ENCODE measurements at regions not wholly inside any gene's neighbourhood (a gene's known extent, or its start where the extent isn't known, plus 50 kb on each side); places are given as distances from the start of the nearest gene placed in this dataset.

- POLR2A ChIA-PET = no interaction called here
- CTCF ChIA-PET = no interaction called here
- Mint-ChIP-seq H3K36me3 (ENCODE audit: low read depth) (no peaks in the 10 kb centered on the region), H3K4me1 (no peaks in the 10 kb centered on the region), H3K9me3 (peaks cover 3% of the 10 kb centered on the region), H3K27me3 (no peaks in the 10 kb centered on the region), H3K4me3 (no peak overlapping the region), H3K27ac (no peak overlapping the region)
- DNase-seq = no peak
These were observed 313.4 kb downstream of the DEPDC1B start for GRCh38 chr5:60386436-60387050.

GRCh38 chr5:60382716-60383115 is 317.2 kb downstream of the DEPDC1B start:
- Mint-ChIP-seq H3K36me3 (ENCODE audit: low read depth) (no peaks in the 10 kb centered on the region), H3K4me1 (no peaks in the 10 kb centered on the region), H3K27ac (no peak overlapping the region), H3K9me3 (no peaks in the 10 kb centered on the region), H3K4me3 (no peak overlapping the region), H3K27me3 (no peaks in the 10 kb centered on the region)
- ChIA-PET POLR2A (no interaction called here), CTCF (no interaction called here)
- no peak for DNase-seq

GRCh38 chr5:60379907-60380306 is 320.1 kb downstream of the DEPDC1B start:
- H3K9me3 Mint-ChIP-seq = no peaks in the 10 kb centered on the region
- H3K27me3 Mint-ChIP-seq = no peaks in the 10 kb centered on the region
- H3K4me1 Mint-ChIP-seq = no peaks in the 10 kb centered on the region
- no peak for DNase-seq
- ChIA-PET CTCF (no interaction called here), POLR2A (no interaction called here)
- no peak overlapping the region for H3K27ac Mint-ChIP-seq
- H3K36me3 Mint-ChIP-seq (ENCODE audit: low read depth) = no peaks in the 10 kb centered on the region
- no peak overlapping the region for H3K4me3 Mint-ChIP-seq

- DNase-seq = no peak
- Mint-ChIP-seq H3K27me3 (no peaks in the 10 kb centered on the region), H3K9me3 (no peaks in the 10 kb centered on the region), H3K4me1 (no peaks in the 10 kb centered on the region), H3K27ac (no peak overlapping the region), H3K36me3 (ENCODE audit: low read depth) (no peaks in the 10 kb centered on the region), H3K4me3 (no peak overlapping the region)
- CTCF ChIA-PET = no interaction called here
- POLR2A ChIA-PET = no interaction called here
These were observed 322.1 kb downstream of the DEPDC1B start for GRCh38 chr5:60377826-60378225.

GRCh38 chr5:60376860-60377259 is 323.1 kb downstream of the DEPDC1B start:
- H3K4me1 Mint-ChIP-seq = no peaks in the 10 kb centered on the region

GRCh38 chr5:60374409-60374808 is 325.6 kb downstream of the DEPDC1B start:
- no peak overlapping the region for H3K4me3 Mint-ChIP-seq
- H3K27ac Mint-ChIP-seq = no peak overlapping the region
- no peak for DNase-seq
- no peaks in the 10 kb centered on the region for H3K27me3 Mint-ChIP-seq
- no peaks in the 10 kb centered on the region for H3K36me3 Mint-ChIP-seq (ENCODE audit: low read depth)
- ChIA-PET CTCF (no interaction called here), POLR2A (no interaction called here)
- no peaks in the 10 kb centered on the region for H3K9me3 Mint-ChIP-seq
- no peaks in the 10 kb centered on the region for H3K4me1 Mint-ChIP-seq

More at GRCh38 chr5:60376860-60377259, 323.1 kb downstream of the DEPDC1B start:
- Mint-ChIP-seq H3K4me3 (no peak overlapping the region), H3K36me3 (ENCODE audit: low read depth) (no peaks in the 10 kb centered on the region), H3K9me3 (no peaks in the 10 kb centered on the region), H3K27me3 (no peaks in the 10 kb centered on the region), H3K27ac (no peak overlapping the region)
- CTCF ChIA-PET = no interaction called here
- no peak for DNase-seq
- POLR2A ChIA-PET = no interaction called here

- CTCF ChIA-PET = no interaction called here
- POLR2A ChIA-PET = no interaction called here
- no peak for DNase-seq
- H3K4me1 Mint-ChIP-seq = no peaks in the 10 kb centered on the region
- H3K36me3 Mint-ChIP-seq (ENCODE audit: low read depth) = no peaks in the 10 kb centered on the region
- no peak overlapping the region for H3K27ac Mint-ChIP-seq
- H3K9me3 Mint-ChIP-seq = no peaks in the 10 kb centered on the region
- H3K4me3 Mint-ChIP-seq = no peak overlapping the region
- no peaks in the 10 kb centered on the region for H3K27me3 Mint-ChIP-seq
These were observed 327.2 kb downstream of the DEPDC1B start for GRCh38 chr5:60372786-60373185.

- ChIA-PET POLR2A (no interaction called here), CTCF (no interaction called here)
- Mint-ChIP-seq H3K36me3 (ENCODE audit: low read depth) (no peaks in the 10 kb centered on the region), H3K4me3 (no peak overlapping the region), H3K4me1 (no peaks in the 10 kb centered on the region), H3K27ac (no peak overlapping the region), H3K27me3 (no peaks in the 10 kb centered on the region), H3K9me3 (no peaks in the 10 kb centered on the region)
- no peak for DNase-seq
These were observed 328.9 kb downstream of the DEPDC1B start for GRCh38 chr5:60371065-60371464.

- ChIA-PET POLR2A (no interaction called here), CTCF (no interaction called here)
- Mint-ChIP-seq H3K9me3 (no peaks in the 10 kb centered on the region), H3K27me3 (no peaks in the 10 kb centered on the region), H3K4me3 (no peak overlapping the region), H3K27ac (no peak overlapping the region), H3K36me3 (ENCODE audit: low read depth) (no peaks in the 10 kb centered on the region), H3K4me1 (no peaks in the 10 kb centered on the region)
- no peak for DNase-seq
These were observed 329.5 kb downstream of the DEPDC1B start for GRCh38 chr5:60370508-60370907.

GRCh38 chr5:60369391-60369790 is 330.6 kb downstream of the DEPDC1B start:
- POLR2A ChIA-PET = no interaction called here
- no peaks in the 10 kb centered on the region for H3K4me1 Mint-ChIP-seq
- no peak overlapping the region for H3K4me3 Mint-ChIP-seq
- no peaks in the 10 kb centered on the region for H3K36me3 Mint-ChIP-seq (ENCODE audit: low read depth)
- no peaks in the 10 kb centered on the region for H3K9me3 Mint-ChIP-seq
- no peaks in the 10 kb centered on the region for H3K27me3 Mint-ChIP-seq
- no peak overlapping the region for H3K27ac Mint-ChIP-seq
- no peak for DNase-seq
- CTCF ChIA-PET = no interaction called here

- Mint-ChIP-seq H3K4me1 (no peaks in the 10 kb centered on the region), H3K27me3 (no peaks in the 10 kb centered on the region)
These were observed 331.9 kb downstream of the DEPDC1B start for GRCh38 chr5:60368100-60368499.

GRCh38 chr5:60366489-60366888 is 333.5 kb downstream of the DEPDC1B start:
- Mint-ChIP-seq H3K9me3 (no peaks in the 10 kb centered on the region), H3K27ac (no peak overlapping the region), H3K36me3 (ENCODE audit: low read depth) (no peaks in the 10 kb centered on the region), H3K4me1 (no peaks in the 10 kb centered on the region), H3K4me3 (no peak overlapping the region), H3K27me3 (no peaks in the 10 kb centered on the region)
- CTCF ChIA-PET = no interaction called here
- POLR2A ChIA-PET = no interaction called here
- DNase-seq = no peak

More at GRCh38 chr5:60368100-60368499, 331.9 kb downstream of the DEPDC1B start:
- ChIA-PET CTCF (no interaction called here), POLR2A (no interaction called here)
- no peak overlapping the region for H3K27ac Mint-ChIP-seq
- H3K4me3 Mint-ChIP-seq = no peak overlapping the region
- no peaks in the 10 kb centered on the region for H3K36me3 Mint-ChIP-seq (ENCODE audit: low read depth)
- no peaks in the 10 kb centered on the region for H3K9me3 Mint-ChIP-seq
- DNase-seq = no peak

GRCh38 chr5:60365001-60365400 is 335.0 kb downstream of the DEPDC1B start:
- no peaks in the 10 kb centered on the region for H3K27me3 Mint-ChIP-seq
- H3K4me1 Mint-ChIP-seq = no peaks in the 10 kb centered on the region
- H3K27ac Mint-ChIP-seq = no peak overlapping the region
- H3K36me3 Mint-ChIP-seq (ENCODE audit: low read depth) = no peaks in the 10 kb centered on the region
- no peak overlapping the region for H3K4me3 Mint-ChIP-seq
- DNase-seq = no peak
- no peaks in the 10 kb centered on the region for H3K9me3 Mint-ChIP-seq
- POLR2A ChIA-PET = no interaction called here
- CTCF ChIA-PET = no interaction called here

GRCh38 chr5:60362158-60362557 is 337.8 kb downstream of the DEPDC1B start:
- Mint-ChIP-seq H3K9me3 (no peaks in the 10 kb centered on the region), H3K4me3 (no peak overlapping the region), H3K4me1 (no peaks in the 10 kb centered on the region), H3K27me3 (no peaks in the 10 kb centered on the region), H3K36me3 (ENCODE audit: low read depth) (no peaks in the 10 kb centered on the region), H3K27ac (no peak overlapping the region)
- DNase-seq = no peak
- CTCF ChIA-PET = no interaction called here
- POLR2A ChIA-PET = no interaction called here

GRCh38 chr5:60360355-60360754 is 339.6 kb downstream of the DEPDC1B start:
- ChIA-PET POLR2A (no interaction called here), CTCF (no interaction called here)
- no peak for DNase-seq
- Mint-ChIP-seq H3K36me3 (ENCODE audit: low read depth) (no peaks in the 10 kb centered on the region), H3K4me3 (no peak overlapping the region), H3K4me1 (no peaks in the 10 kb centered on the region), H3K27ac (no peak overlapping the region), H3K27me3 (no peaks in the 10 kb centered on the region), H3K9me3 (no peaks in the 10 kb centered on the region)

All from activated CD4-positive, alpha-beta memory T cell treated with anti-CD3 and anti-CD28 coated beads, Interleukin-2, amount 10 ng/mL, durations not matched to agents 7 days and 5 days (primary cell).